OCI-LY1 (cell line): ENCODE measurements at regions not wholly inside any gene's neighbourhood (a gene's known extent, or its start where the extent isn't known, plus 50 kb on each side); places are given as distances from the start of the nearest gene placed in this dataset.
"Not testable (repeated sequence)": the region's sequence is repeated elsewhere in the genome, so short reads cannot be mapped to it uniquely, and the experiment has no call there.

Source experiments
- H2AFZ ChIP-seq: fragments of 200-600 bp; sonication (generic), shearing (Covaris generic); 2 replicates; pipeline ENCODE4 v1.6.0; 2014; ENCODE audit warnings: antibody characterized with exemption, mild to moderate bottlenecking, low read length
- H3F3A ChIP-seq: fragments of 200-600 bp; sonication (generic), shearing (Covaris generic); 2 replicates; pipeline ENCODE4 v1.6.0; 2014; ENCODE audit warnings: mild to moderate bottlenecking, antibody characterized with exemption, low read length, moderate library complexity; ENCODE audit not compliant: insufficient read depth
- H3K27ac ChIP-seq: fragments of 200-600 bp; sonication (generic); 2 replicates; pipeline ENCODE4 v1.5.1; 2014; ENCODE audit warnings: low read length, mixed run types, mild to moderate bottlenecking, low read depth; ENCODE audit not compliant: poor library complexity, severe bottlenecking
- H3K27me3 ChIP-seq: fragments of 200-600 bp; sonication (generic); 2 replicates; pipeline ENCODE4 v1.6.0; 2014; ENCODE audit warnings: antibody characterized with exemption, mild to moderate bottlenecking, low read length, moderate library complexity; ENCODE audit not compliant: insufficient read depth
- H3K36me3 ChIP-seq: fragments of 200-600 bp; sonication (generic); 2 replicates; pipeline ENCODE4 v1.6.1; 2014; ENCODE audit warnings: mild to moderate bottlenecking, antibody characterized with exemption, low read length, moderate library complexity, mixed read lengths; ENCODE audit not compliant: insufficient read depth
- H3K4me1 ChIP-seq: fragments of 200-600 bp; sonication (generic); 2 replicates; pipeline ENCODE4 v1.5.1; 2014; ENCODE audit warnings: mild to moderate bottlenecking, low read length, moderate library complexity; ENCODE audit not compliant: insufficient read depth, severe bottlenecking
- H3K4me2 ChIP-seq: fragments of 200-600 bp; sonication (generic), shearing (Covaris generic); 2 replicates; pipeline ENCODE4 v1.6.1; 2014; ENCODE audit warnings: low read length
- H3K4me3 ChIP-seq: fragments of 200-600 bp; sonication (generic); 2 replicates; pipeline ENCODE4 v1.5.1; 2014; ENCODE audit warnings: low read length, low read depth, mild to moderate bottlenecking, mixed read lengths; ENCODE audit not compliant: poor library complexity, severe bottlenecking
- H3K79me2 ChIP-seq: fragments of 200-600 bp; shearing (Covaris generic); 2 replicates; pipeline ENCODE4 v1.6.1; 2016; ENCODE audit warnings: mixed run types, low read length, mixed read lengths; ENCODE audit not compliant: insufficient read depth
- H3K9ac ChIP-seq: fragments of 200-600 bp; sonication (generic), shearing (Covaris generic); 2 replicates; pipeline ENCODE4 v1.6.1; 2014; ENCODE audit warnings: mild to moderate bottlenecking, low read length, mixed read lengths
- H3K9me2 ChIP-seq: fragments of 200-600 bp; sonication (generic), shearing (Covaris generic); 2 replicates; pipeline ENCODE4 v1.6.1; 2014; ENCODE audit warnings: low read depth, mild to moderate bottlenecking, low read length, mixed read lengths
- H3K9me3 ChIP-seq: fragments of 200-600 bp; shearing (Covaris generic); 2 replicates; pipeline ENCODE4 v1.6.1; 2014; ENCODE audit warnings: low read length, mixed read lengths
- H4K20me1 ChIP-seq: fragments of 200-600 bp; sonication (generic), shearing (Covaris generic); 2 replicates; pipeline ENCODE4 v1.6.0; 2016; ENCODE audit warnings: mild to moderate bottlenecking, low read length; ENCODE audit not compliant: insufficient read depth
- EZH2 ChIP-seq: fragments of 200-600 bp; sonication (generic), shearing (Covaris generic); IDR thresholded peaks from 2 replicates; pipeline ENCODE4 v1.8.0; 2017; ENCODE audit warnings: borderline replicate concordance, mixed run types, mild to moderate bottlenecking, antibody characterized with exemption, low read length, moderate library complexity, mixed read lengths
- TF ChIP-seq, protein P1 (sequence below): fragments of 200-600 bp; sonication (generic), shearing (Covaris generic); IDR thresholded peaks from 2 replicates; pipeline ENCODE4 v1.5.1; 2017; ENCODE audit warnings: mild to moderate bottlenecking, antibody characterized with exemption, low read length, moderate library complexity, mixed read lengths

DNA sequence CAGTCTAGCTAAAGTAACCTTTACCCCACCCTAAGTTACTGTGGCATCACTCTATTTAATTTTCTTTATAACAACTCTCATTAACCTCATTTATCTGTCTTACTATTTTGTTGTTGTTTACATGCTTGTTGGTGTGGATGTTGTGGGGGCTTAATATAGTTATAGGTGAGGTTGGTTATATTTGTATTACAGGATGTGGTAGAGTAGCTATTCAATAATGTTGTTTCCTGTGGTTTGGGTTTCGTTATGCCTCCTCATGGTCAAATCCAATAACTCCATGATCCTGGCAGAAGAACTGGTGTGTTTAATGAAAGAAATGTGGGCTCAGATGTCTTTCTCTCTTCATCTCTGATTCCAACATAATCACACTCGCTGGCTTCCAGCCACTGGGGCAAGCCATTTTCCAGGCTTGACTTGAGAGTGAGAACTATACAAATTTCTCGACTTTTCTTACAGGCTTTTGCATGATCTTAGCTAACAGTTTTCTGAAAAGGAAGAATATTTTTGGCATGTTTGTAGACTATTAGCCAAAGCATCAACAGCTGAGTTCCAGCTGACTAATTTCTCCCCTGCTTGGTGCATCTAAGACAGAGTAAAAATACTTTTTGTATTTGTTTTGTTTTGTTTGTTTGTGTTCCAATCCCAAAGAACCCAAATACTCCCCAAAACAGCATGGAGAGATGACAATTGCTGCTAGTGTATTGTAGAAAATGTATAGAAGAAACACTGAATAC lies 303.7 kb upstream of the PAPPA start:
- no peak overlapping the region for H2AFZ ChIP-seq
- no peak overlapping the region for H3K4me3 ChIP-seq
- no peaks in the 10 kb centered on the region for H3K27me3 ChIP-seq
- H3K27ac ChIP-seq: no peak overlapping the region
- no peaks in the 10 kb centered on the region for H3K9me2 ChIP-seq
- no peak overlapping the region for H3K4me2 ChIP-seq
- no peaks in the 10 kb centered on the region for H3K79me2 ChIP-seq
- no peak for TF ChIP-seq EZH2
- TF ChIP-seq, protein P1, sequence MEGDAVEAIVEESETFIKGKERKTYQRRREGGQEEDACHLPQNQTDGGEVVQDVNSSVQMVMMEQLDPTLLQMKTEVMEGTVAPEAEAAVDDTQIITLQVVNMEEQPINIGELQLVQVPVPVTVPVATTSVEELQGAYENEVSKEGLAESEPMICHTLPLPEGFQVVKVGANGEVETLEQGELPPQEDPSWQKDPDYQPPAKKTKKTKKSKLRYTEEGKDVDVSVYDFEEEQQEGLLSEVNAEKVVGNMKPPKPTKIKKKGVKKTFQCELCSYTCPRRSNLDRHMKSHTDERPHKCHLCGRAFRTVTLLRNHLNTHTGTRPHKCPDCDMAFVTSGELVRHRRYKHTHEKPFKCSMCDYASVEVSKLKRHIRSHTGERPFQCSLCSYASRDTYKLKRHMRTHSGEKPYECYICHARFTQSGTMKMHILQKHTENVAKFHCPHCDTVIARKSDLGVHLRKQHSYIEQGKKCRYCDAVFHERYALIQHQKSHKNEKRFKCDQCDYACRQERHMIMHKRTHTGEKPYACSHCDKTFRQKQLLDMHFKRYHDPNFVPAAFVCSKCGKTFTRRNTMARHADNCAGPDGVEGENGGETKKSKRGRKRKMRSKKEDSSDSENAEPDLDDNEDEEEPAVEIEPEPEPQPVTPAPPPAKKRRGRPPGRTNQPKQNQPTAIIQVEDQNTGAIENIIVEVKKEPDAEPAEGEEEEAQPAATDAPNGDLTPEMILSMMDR: no peak
- H3K4me1 ChIP-seq: no peaks in the 10 kb centered on the region
- no peaks in the 10 kb centered on the region for H3K9me3 ChIP-seq
- H3K9ac ChIP-seq: no peak overlapping the region
- no peaks in the 10 kb centered on the region for H4K20me1 ChIP-seq
- no peaks in the 10 kb centered on the region for H3K36me3 ChIP-seq
- no peaks in the 10 kb centered on the region for H3F3A ChIP-seq

DNA sequence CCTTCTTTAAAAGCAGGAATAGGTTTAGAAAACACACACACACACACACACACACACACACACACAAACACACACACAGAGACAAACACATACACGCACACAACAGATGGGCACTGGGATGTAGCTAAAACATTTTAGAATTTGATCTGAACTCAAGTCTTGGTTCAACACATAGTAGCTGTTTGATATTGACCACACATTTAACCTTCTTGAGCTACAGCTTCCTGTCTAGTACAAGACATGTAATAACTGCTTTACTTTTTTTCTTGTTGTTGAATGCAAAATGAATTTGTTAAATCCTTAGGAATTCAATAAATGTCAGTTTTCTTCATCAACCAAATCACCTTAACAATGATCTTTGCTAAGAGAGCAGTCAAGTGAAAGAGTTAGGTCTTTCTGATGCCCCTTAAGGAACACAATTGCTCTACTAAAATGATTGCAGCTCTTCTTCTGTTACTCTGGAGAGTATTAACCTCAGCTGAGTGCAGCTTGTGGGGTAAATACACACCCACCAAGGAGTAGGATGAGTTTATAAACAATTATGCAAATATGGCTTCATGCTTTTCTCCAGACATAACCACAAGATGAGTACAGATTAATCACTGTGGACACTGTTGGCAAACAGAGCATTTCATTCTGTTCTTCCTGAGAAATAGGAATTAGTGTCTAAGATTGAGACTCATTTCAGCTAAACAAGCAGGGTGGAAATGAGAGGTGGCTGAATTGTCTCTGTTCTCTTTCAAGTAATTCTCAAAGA lies 302.9 kb upstream of the PAPPA start:
- no peaks in the 10 kb centered on the region for H3K79me2 ChIP-seq
- TF ChIP-seq, protein P1: no peak
- TF ChIP-seq EZH2: no peak
- H4K20me1 ChIP-seq: no peaks in the 10 kb centered on the region
- no peak overlapping the region for H3K27ac ChIP-seq
- H3K9me3 ChIP-seq: no peaks in the 10 kb centered on the region
- no peaks in the 10 kb centered on the region for H3K4me1 ChIP-seq
- no peaks in the 10 kb centered on the region for H3K36me3 ChIP-seq
- H2AFZ ChIP-seq: no peak overlapping the region
- H3K9me2 ChIP-seq: no peaks in the 10 kb centered on the region
- no peak overlapping the region for H3K9ac ChIP-seq
- H3K27me3 ChIP-seq: no peaks in the 10 kb centered on the region
- H3K4me3 ChIP-seq: no peak overlapping the region
- no peaks in the 10 kb centered on the region for H3F3A ChIP-seq
- H3K4me2 ChIP-seq: no peak overlapping the region

DNA sequence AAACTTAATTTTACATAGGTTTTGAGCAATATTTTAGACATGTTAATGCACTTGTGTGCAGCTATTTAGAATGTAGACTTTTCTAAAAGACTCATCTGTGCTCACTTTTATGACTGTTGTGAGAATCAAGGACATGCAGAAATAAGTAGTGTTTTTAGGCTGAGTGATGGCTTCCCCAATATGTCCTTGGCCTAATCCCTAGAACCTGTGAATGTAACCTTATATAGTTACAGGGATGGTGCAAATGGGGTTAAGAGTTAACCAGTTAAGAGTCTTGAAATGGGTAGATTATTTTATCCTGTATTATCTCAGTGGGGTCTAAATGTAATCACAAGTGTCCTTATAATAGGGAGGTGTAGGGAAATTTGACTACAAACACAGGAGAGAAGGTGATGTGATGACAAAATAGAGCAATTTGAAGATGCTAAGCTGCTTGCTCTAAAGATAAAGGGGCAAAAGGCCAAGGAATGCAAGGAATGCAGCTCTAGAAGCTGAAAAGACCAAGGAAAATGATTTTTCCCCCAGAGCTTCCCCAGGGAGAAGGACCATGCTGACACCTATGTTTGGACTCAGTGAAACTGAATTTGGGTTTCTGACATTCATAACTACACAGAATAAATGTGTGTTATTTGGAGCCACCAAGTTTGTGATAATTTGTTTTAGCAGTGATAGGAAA lies 298.0 kb upstream of the PAPPA start:
- Histone ChIP-seq H3K4me3 (no peak overlapping the region), H3K27ac (no peak overlapping the region), H3K4me1 (no peaks in the 10 kb centered on the region), H3K36me3 (no peaks in the 10 kb centered on the region), H3K9me2 (no peaks in the 10 kb centered on the region), H4K20me1 (no peaks in the 10 kb centered on the region), H3K9ac (no peak overlapping the region), H3K79me2 (no peaks in the 10 kb centered on the region), H2AFZ (no peak overlapping the region), H3K9me3 (no peaks in the 10 kb centered on the region), H3K4me2 (no peak overlapping the region), H3F3A (no peaks in the 10 kb centered on the region), H3K27me3 (no peaks in the 10 kb centered on the region)
- TF ChIP-seq, protein P1: no peak
- TF ChIP-seq EZH2: no peak

DNA sequence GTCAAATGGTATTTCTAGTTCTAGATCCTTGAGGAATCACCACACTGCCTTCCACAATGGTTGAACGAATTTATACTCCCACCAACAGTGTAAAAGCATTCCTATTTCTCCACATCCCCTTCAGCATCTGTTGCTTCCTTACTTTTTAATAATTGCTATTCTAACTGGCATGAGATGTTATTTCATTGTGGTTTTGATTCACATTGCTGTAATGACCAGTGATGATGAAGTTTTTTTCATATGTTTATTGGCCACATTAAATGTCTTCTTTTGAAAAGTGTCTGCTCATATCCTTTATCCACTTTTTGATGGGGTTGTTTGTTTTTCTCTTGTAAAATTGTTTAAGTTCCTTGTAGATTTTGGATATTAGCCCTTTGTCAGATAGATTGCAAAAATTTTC lies 295.2 kb upstream of the PAPPA start:
- not testable (repeated sequence) for H3K9me2 ChIP-seq, H3K4me1 ChIP-seq, H3K9ac ChIP-seq, H3K27me3 ChIP-seq, H2AFZ ChIP-seq, H3K36me3 ChIP-seq, H3K4me3 ChIP-seq, H3K9me3 ChIP-seq, H3K4me2 ChIP-seq, H3K27ac ChIP-seq, H3F3A ChIP-seq, H4K20me1 ChIP-seq, H3K79me2 ChIP-seq
